Type B pancreatic cell (in vitro differentiated cells): ENCODE measurements at regions not wholly inside any gene's neighbourhood (a gene's known extent, or its start where the extent isn't known, plus 50 kb on each side); places are given as distances from the start of the nearest gene placed in this dataset.
"Not testable (repeated sequence)": the region's sequence is repeated elsewhere in the genome, so short reads cannot be mapped to it uniquely, and the experiment has no call there.

Experiments used
- DNase-seq: peaks from one replicate; pipeline ENCODE4 v3.0.0; 2021; ENCODE audit warnings: mixed read lengths; ENCODE audit not compliant: unreplicated experiment; ENCODE audit errors: extremely low spot score
- H3K27ac Mint-ChIP-seq: 2 replicates; pipeline ENCODE4 v1.8.0; 2021; ENCODE audit warnings: mild to moderate bottlenecking, mixed read lengths
- H3K27me3 Mint-ChIP-seq: 2 replicates; pipeline ENCODE4 v1.8.0; 2021; ENCODE audit warnings: mixed read lengths
- H3K36me3 Mint-ChIP-seq: 2 replicates; pipeline ENCODE4 v1.8.0; 2021; ENCODE audit warnings: mixed read lengths
- H3K4me1 Mint-ChIP-seq: one replicate; pipeline ENCODE4 v1.8.0; 2021; ENCODE audit warnings: mixed read lengths; ENCODE audit not compliant: unreplicated experiment
- H3K4me3 Mint-ChIP-seq: 2 replicates; pipeline ENCODE4 v1.8.0; 2021; ENCODE audit warnings: mild to moderate bottlenecking, mixed read lengths
- H3K9me3 Mint-ChIP-seq: 2 replicates; pipeline ENCODE4 v1.8.0; 2021; ENCODE audit warnings: mixed read lengths
- TF ChIP-seq, protein P1 (sequence below): fragments of 200-600 bp; sonication (generic); conservative IDR thresholded peaks from 2 replicates; pipeline ENCODE4 v1.5.0; 2021; ENCODE audit warnings: antibody characterized with exemption, mild to moderate bottlenecking

DNA sequence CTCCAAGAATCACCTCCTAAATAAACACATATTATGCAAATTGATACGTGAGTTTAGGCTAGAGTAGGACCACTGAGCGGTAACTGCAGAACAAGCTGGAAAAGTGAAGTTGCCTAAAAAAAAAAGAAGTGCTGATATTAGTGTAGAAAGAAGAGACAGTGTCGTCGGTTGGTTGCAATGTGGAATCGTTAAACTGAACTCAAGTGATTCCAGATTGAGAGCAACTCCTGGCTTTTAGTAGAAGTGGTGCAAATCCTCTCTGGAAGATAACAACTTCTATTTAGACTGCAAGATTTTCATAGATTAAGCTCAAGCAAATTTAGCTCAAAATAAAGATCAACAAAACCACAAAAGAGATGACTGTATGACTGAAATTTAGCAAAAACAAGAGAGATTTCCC is 97.0 kb upstream of the PGR start:
- Mint-ChIP-seq H3K27me3 (no peaks in the 10 kb centered on the region), H3K4me1 (no peaks in the 10 kb centered on the region), H3K27ac (no peak overlapping the region), H3K4me3 (no peak overlapping the region), H3K36me3 (no peaks in the 10 kb centered on the region), H3K9me3 (peaks cover 4% of the 10 kb centered on the region)
- TF ChIP-seq, protein P1, sequence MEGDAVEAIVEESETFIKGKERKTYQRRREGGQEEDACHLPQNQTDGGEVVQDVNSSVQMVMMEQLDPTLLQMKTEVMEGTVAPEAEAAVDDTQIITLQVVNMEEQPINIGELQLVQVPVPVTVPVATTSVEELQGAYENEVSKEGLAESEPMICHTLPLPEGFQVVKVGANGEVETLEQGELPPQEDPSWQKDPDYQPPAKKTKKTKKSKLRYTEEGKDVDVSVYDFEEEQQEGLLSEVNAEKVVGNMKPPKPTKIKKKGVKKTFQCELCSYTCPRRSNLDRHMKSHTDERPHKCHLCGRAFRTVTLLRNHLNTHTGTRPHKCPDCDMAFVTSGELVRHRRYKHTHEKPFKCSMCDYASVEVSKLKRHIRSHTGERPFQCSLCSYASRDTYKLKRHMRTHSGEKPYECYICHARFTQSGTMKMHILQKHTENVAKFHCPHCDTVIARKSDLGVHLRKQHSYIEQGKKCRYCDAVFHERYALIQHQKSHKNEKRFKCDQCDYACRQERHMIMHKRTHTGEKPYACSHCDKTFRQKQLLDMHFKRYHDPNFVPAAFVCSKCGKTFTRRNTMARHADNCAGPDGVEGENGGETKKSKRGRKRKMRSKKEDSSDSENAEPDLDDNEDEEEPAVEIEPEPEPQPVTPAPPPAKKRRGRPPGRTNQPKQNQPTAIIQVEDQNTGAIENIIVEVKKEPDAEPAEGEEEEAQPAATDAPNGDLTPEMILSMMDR: no peak
- no peak for DNase-seq

DNA sequence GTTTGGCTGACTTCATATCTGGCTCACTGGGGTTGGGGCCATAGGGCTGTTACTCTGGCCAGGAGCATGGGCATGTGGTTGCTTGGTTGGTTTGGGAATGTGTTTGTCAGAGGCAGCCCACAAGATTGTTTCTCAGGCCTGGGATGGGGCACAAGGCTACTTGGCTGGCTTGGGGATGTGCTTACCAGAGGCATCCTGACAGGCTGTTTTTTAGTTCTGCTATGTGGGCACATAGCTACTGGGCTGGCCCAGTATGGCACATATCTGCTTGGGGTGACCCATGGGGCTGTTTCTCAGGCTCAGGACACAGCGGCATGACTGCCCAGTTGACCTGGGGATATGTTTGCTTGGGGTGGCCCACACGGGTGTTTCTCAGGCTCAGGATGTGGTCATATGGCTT is 94.6 kb upstream of the PGR start:
- H3K4me3 Mint-ChIP-seq: no peak overlapping the region
- peaks cover 10% of the 10 kb centered on the region for H3K9me3 Mint-ChIP-seq
- peaks cover 2% of the 10 kb centered on the region for H3K36me3 Mint-ChIP-seq
- no peaks in the 10 kb centered on the region for H3K4me1 Mint-ChIP-seq
- TF ChIP-seq, protein P1: no peak
- H3K27ac Mint-ChIP-seq: no peak overlapping the region
- DNase-seq: no peak
- H3K27me3 Mint-ChIP-seq: no peaks in the 10 kb centered on the region

DNA sequence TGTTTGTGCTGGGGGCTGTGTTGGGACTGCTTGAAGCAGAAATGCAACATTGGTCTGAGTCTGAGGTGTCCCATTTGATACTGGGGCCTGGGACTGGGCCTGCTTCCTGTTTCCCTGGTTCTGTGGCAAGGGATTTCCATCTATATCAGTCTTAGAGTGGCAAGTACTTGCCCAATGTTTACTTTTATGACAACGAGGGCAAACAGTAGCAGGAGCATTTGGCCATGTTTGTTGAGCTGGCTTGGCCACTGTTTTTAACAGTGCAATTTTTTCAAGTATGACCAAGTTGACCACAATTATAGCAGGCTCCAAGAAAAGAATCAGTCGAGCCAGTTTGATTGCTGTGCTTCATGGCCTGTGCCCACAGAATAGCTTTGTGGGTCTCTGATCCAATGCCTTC is 88.5 kb upstream of the PGR start:
- H3K4me1 Mint-ChIP-seq, H3K27me3 Mint-ChIP-seq, H3K4me3 Mint-ChIP-seq, H3K27ac Mint-ChIP-seq, DNase-seq, H3K36me3 Mint-ChIP-seq: not testable (repeated sequence)
- H3K9me3 Mint-ChIP-seq: peaks cover 14% of the 10 kb centered on the region

DNA sequence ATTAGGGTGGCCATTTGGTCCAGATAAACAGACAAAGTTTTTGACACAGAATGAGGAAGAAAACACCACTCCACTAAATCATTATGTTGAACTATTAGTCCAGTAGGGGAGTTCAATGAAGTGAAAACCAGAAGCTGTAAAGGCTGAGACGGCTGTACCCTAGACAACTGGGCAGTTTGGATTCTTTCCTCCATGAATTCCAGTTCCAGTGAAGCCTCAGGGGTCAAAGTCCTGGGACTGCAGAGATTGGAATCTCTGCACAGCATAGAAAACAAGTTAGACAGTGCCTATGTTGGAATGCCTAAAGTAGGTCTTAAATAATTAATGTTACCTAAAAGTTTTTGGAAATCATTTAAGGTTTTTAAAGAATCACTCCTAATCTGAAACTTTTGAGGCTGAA is 86.5 kb upstream of the PGR start:
- H3K9me3 Mint-ChIP-seq: peaks cover 23% of the 10 kb centered on the region
- not testable (repeated sequence) for DNase-seq, H3K4me1 Mint-ChIP-seq, H3K27ac Mint-ChIP-seq, H3K27me3 Mint-ChIP-seq, H3K4me3 Mint-ChIP-seq, H3K36me3 Mint-ChIP-seq

DNA sequence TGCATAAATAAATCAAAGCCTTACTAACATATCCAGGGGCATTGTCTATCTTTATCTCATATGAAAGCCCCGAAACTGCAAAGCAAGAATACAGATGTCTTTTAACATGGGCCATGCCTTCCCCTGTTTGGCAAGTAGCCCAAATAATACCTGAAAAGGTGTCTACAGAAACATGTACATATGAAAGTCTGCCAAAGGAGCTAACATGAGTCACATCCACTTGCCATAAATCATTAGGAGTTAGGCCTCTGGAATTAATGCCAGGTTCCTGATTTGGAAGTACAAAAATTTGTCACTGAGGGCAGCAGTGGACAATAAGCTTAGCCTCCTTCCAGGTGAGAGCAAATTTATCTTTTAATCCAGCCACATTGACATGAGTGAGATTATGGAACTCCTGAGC is 85.5 kb upstream of the PGR start:
- H3K9me3 Mint-ChIP-seq: peaks cover 23% of the 10 kb centered on the region
- TF ChIP-seq, protein P1: no peak
- no peak for DNase-seq
- no peaks in the 10 kb centered on the region for H3K4me1 Mint-ChIP-seq
- no peaks in the 10 kb centered on the region for H3K27me3 Mint-ChIP-seq
- no peak overlapping the region for H3K4me3 Mint-ChIP-seq
- no peak overlapping the region for H3K27ac Mint-ChIP-seq
- peaks cover 5% of the 10 kb centered on the region for H3K36me3 Mint-ChIP-seq

DNA sequence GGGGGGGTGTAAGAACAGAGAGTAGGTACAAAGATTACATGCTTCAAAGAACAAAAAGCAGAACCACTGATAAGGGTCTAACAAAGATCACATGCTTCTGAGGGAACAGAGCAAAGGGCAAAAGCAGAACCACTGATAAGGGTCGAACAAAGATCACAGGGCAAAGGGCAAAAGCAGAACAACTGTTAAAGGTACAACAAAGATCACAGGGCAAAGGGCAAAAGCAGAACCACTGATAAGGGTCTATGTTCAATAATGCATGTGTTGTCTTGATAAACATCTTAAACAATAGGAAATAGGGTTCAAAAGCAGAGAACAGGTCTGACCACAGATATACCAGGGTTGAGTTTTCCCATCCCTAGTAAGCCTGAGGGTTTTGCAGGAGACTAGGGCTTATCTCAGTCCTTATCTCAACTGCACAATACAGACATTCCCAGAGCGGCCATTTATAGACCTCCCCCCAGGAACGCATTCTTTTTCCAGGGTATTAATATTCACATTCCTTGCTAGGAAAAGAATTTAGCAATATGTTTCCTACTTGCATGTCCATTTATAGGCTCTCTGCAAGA is 81.9 kb upstream of the PGR start:
- Mint-ChIP-seq H3K4me1 (no peaks in the 10 kb centered on the region), H3K9me3 (peaks cover 21% of the 10 kb centered on the region), H3K4me3 (no peak overlapping the region), H3K27ac (no peak overlapping the region), H3K36me3 (no peaks in the 10 kb centered on the region), H3K27me3 (no peaks in the 10 kb centered on the region)
- DNase-seq: no peak
- TF ChIP-seq, protein P1: no peak

DNA sequence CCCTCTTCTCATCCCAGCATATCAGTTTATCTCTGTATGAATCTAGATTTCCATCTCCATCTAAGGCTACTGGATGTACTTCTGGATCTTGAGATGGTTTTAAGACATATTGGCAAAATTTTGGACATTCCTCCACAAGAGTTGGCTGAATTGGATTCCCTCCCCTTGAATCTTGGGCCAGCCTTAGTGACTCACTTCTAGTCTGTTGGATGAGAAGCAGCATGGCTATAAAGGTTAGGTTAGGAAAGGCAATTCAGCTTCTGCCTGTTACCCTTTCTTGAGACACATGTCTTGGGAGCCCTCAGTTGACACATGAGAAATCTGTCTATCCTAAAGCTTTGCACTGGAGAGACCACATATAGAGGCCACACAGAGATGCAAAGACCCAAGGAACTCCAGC is 73.0 kb upstream of the PGR start:
- Mint-ChIP-seq H3K36me3 (no peaks in the 10 kb centered on the region), H3K27me3 (no peaks in the 10 kb centered on the region), H3K27ac (no peak overlapping the region), H3K4me1 (no peaks in the 10 kb centered on the region), H3K4me3 (no peak overlapping the region), H3K9me3 (no peaks in the 10 kb centered on the region)
- no peak for DNase-seq
- TF ChIP-seq, protein P1: no peak
